GM19351 (cell line): ENCODE measurements at regions not wholly inside any gene's neighbourhood (a gene's known extent, or its start where the extent isn't known, plus 50 kb on each side); places are given as distances from the start of the nearest gene placed in this dataset.
A peak's percentile ranks its signal among the peaks of the same experiment; 100 is the strongest.

Experiments used
- ATAC-seq: cut with Tn5 transposase; IDR thresholded peaks from one replicate; pipeline ENCODE4 v1.9.1; 2021; ENCODE audit warnings: mild to moderate bottlenecking, moderate library complexity; ENCODE audit not compliant: unreplicated experiment

- ATAC-seq, result no peak
Observed at GRCh38 chr11:45366619-45367190, 80.6 kb upstream of the SYT13 start.

GRCh38 chr11:45365961-45366618 is 79.9 kb upstream of the SYT13 start:
- ATAC-seq, result no peak

GRCh38 chr11:45362636-45363035 is 76.5 kb upstream of the SYT13 start:
- ATAC-seq, result no peak

GRCh38 chr11:45361551-45361950 is 75.4 kb upstream of the SYT13 start:
- ATAC-seq, result no peak

- no peak for ATAC-seq
Observed at GRCh38 chr11:45355706-45356041, 69.5 kb upstream of the SYT13 start.

GRCh38 chr11:45354976-45355705 is 69.0 kb upstream of the SYT13 start:
- peak; percentile 95 for ATAC-seq

- ATAC-seq, result no peak
Observed at GRCh38 chr11:45348729-45349128, 62.6 kb upstream of the SYT13 start.

- ATAC-seq, result no peak
Observed at GRCh38 chr11:45347348-45348082, 61.4 kb upstream of the SYT13 start.

- no peak for ATAC-seq
Observed at GRCh38 chr11:45345491-45345890, 59.4 kb upstream of the SYT13 start.

GRCh38 chr11:45344028-45344427 is 57.9 kb upstream of the SYT13 start:
- ATAC-seq, result no peak

GRCh38 chr11:45343444-45343843 is 57.3 kb upstream of the SYT13 start:
- no peak for ATAC-seq

- ATAC-seq, result no peak
Observed at GRCh38 chr11:45341372-45341771, 55.2 kb upstream of the SYT13 start.

GRCh38 chr11:45339729-45340519 is 53.8 kb upstream of the SYT13 start:
- ATAC-seq, result peak; percentile 93

- ATAC-seq, result no peak
Observed at GRCh38 chr11:45337583-45338360, 51.6 kb upstream of the SYT13 start.

GRCh38 chr11:45336136-45336535 is 50.0 kb upstream of the SYT13 start:
- ATAC-seq, result no peak
